ENCODE measurements at regions not wholly inside any gene's neighbourhood (a gene's known extent, or its start where the extent isn't known, plus 50 kb on each side); places are given as distances from the start of the nearest gene placed in this dataset.

DNA sequence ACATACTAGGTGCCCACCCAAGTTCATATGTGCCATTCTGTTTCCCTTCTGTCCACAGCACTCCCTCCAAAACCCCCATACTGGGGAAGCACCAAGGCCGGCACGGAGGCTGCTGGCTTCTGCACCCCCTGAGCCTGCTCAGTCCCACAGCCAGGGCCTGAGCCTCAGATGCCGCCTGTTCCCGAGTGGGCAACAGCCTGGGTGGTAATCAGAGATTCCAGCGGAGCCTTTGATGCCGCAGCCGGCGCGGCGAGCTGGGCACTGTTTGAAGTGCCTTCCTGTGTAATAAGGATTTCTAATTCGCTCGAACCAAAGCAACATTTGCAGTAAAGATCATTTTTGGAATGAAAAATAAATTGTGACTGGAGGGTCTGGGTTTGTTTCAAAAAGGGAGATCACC lies 460.3 kb downstream of the SOX6 start:
- no peak overlapping the region for H3K27ac Mint-ChIP-seq
- H3K27me3 Mint-ChIP-seq: no peaks in the 10 kb centered on the region
- ChIA-PET POLR2A (no interaction called here), CTCF (no interaction called here)
- H3K4me3 Mint-ChIP-seq: no peak overlapping the region
- no peaks in the 10 kb centered on the region for H3K9me3 Mint-ChIP-seq
- H3K4me1 Mint-ChIP-seq: no peaks in the 10 kb centered on the region
- H3K36me3 Mint-ChIP-seq (ENCODE audit: low read depth): no peaks in the 10 kb centered on the region
- no peak for DNase-seq

DNA sequence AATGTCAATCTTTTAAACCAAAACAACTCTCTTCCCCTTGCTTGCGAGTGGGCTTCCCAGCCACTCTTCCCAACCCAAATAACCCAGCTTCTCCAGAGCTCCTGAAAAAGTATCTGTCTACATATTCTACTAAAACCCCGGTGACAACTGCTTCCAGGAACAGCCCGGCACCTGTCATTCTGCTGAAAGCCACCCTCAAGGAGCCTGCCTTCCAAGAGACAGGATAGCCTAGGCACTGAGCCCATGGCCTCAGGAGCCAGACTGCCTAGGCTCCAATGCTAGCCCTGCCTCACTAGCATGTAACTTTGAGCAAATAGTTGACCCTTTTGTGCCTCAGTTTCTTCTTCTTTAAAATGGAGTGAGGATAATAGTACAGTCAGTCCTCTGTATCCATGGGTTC lies 459.8 kb downstream of the SOX6 start:
- H3K4me3 Mint-ChIP-seq: no peak overlapping the region
- DNase-seq: no peak
- H3K27ac Mint-ChIP-seq: no peak overlapping the region
- no peaks in the 10 kb centered on the region for H3K27me3 Mint-ChIP-seq
- H3K36me3 Mint-ChIP-seq (ENCODE audit: low read depth): no peaks in the 10 kb centered on the region
- CTCF ChIA-PET: no interaction called here
- no peaks in the 10 kb centered on the region for H3K4me1 Mint-ChIP-seq
- H3K9me3 Mint-ChIP-seq: no peaks in the 10 kb centered on the region
- POLR2A ChIA-PET: no interaction called here

DNA sequence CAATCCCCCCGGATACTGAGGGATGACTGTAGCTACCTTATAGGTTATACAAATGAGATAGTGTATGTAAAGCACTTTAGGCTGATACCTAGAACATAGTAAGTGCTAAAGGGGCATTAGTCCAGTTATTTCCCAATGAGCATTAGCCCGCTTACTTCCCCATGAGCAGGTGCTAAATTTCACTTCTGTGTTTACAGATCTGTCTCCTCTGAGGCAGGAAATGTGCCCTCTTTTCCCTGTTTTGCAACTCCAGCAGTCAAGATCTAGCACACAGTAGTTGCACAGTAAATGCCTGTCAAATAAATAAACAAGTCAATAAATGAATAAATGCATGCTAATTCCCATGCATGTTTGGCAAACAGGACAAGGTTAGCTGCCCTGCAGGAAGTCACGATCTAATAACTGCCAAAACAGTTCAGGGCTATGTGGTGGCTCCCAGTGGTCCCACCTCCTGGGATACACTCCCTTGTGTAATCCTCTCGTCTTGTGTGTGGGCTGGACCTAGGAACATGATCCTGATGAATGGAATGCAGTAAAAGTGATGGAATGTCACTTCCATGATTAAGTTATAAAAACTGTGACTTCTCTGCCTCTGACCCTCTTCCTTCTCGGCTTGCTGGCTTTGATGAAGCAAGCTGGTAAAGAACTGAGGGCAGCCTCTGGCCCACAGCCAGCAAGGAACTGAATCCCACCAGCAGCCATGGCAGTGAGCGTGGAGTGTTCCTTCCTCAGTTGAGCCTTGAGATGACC lies 459.0 kb downstream of the SOX6 start:
- no peaks in the 10 kb centered on the region for H3K27me3 Mint-ChIP-seq
- POLR2A ChIA-PET: no interaction called here

DNA sequence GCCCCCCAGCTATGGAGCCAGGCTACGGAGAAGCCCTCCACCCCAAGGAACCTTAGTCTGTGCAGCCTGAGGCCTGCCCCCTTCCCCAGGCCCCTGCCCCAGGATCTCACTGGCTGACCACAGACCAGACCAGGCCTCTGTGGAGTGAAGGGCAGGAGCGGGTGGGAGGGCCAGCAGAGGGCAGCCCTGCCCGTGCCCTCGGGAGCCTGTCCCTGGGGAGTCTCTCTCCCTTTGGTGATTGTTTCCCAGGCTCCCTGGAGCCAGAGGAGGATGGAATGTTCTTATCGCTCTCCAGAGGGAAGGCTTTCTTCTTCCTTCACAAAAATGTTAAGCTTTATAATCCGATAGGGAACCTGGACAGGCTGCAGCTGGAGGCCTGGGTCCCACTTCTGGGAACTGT lies 455.3 kb downstream of the SOX6 start:
- H3K36me3 Mint-ChIP-seq (ENCODE audit: low read depth): no peaks in the 10 kb centered on the region
- no peaks in the 10 kb centered on the region for H3K9me3 Mint-ChIP-seq
- ChIA-PET CTCF (no interaction called here), POLR2A (no interaction called here)
- H3K27ac Mint-ChIP-seq: no peak overlapping the region
- H3K27me3 Mint-ChIP-seq: no peaks in the 10 kb centered on the region
- H3K4me1 Mint-ChIP-seq: no peaks in the 10 kb centered on the region
- no peak for DNase-seq
- no peak overlapping the region for H3K4me3 Mint-ChIP-seq

More for the DNA sequence above, 459.0 kb downstream of the SOX6 start:
- DNase-seq: no peak
- H3K27ac Mint-ChIP-seq: no peak overlapping the region
- CTCF ChIA-PET: no interaction called here
- no peaks in the 10 kb centered on the region for H3K36me3 Mint-ChIP-seq (ENCODE audit: low read depth)
- H3K4me1 Mint-ChIP-seq: no peaks in the 10 kb centered on the region
- H3K9me3 Mint-ChIP-seq: no peaks in the 10 kb centered on the region
- H3K4me3 Mint-ChIP-seq: no peak overlapping the region

DNA sequence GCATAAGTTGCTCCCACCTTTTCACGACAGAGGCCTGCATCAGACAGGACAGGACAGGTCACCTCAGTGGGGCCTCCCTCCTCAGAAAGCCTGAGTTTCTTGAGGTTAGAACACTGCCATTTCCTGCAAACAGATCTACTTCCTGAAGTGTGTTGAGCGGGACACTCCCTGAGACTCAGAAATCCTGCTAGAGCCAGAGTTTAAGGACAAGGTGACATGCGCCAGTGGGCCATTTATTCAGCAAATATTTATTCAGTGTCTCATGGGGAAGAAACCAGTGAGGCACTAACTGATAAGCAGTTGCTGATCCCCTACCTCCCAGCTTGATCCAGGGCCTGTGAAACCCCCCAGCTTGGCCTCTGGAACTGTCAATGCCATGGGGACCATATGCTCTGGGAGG lies 454.6 kb downstream of the SOX6 start:
- Mint-ChIP-seq H3K36me3 (ENCODE audit: low read depth) (no peaks in the 10 kb centered on the region), H3K4me3 (no peak overlapping the region), H3K9me3 (no peaks in the 10 kb centered on the region), H3K27me3 (no peaks in the 10 kb centered on the region), H3K4me1 (no peaks in the 10 kb centered on the region), H3K27ac (no peak overlapping the region)
- CTCF ChIA-PET: no interaction called here
- DNase-seq: no peak
- POLR2A ChIA-PET: no interaction called here

DNA sequence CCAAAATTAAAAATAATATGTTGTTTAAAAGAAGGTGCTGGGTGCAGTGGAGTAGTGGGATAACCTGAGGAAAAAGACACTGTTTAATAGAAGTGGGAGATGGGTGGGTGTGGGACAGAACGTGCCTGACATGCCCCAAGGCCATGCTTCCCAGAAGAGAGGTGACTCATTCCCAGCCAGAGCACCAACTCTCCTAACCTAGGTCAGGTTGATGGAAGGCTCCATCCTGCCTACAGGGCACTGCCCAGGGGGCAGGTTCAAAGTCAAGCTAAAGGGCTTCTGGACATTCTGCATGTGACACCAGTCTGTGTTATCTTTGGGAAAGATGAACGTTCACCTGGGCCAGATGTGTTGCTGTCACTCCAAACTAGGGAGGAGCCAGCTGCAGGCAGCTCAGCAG lies 453.1 kb downstream of the SOX6 start:
- Mint-ChIP-seq H3K27me3 (no peaks in the 10 kb centered on the region), H3K4me1 (no peaks in the 10 kb centered on the region), H3K27ac (no peak overlapping the region), H3K9me3 (no peaks in the 10 kb centered on the region), H3K36me3 (ENCODE audit: low read depth) (no peaks in the 10 kb centered on the region), H3K4me3 (no peak overlapping the region)
- no peak for DNase-seq
- ChIA-PET POLR2A (no interaction called here), CTCF (no interaction called here)

DNA sequence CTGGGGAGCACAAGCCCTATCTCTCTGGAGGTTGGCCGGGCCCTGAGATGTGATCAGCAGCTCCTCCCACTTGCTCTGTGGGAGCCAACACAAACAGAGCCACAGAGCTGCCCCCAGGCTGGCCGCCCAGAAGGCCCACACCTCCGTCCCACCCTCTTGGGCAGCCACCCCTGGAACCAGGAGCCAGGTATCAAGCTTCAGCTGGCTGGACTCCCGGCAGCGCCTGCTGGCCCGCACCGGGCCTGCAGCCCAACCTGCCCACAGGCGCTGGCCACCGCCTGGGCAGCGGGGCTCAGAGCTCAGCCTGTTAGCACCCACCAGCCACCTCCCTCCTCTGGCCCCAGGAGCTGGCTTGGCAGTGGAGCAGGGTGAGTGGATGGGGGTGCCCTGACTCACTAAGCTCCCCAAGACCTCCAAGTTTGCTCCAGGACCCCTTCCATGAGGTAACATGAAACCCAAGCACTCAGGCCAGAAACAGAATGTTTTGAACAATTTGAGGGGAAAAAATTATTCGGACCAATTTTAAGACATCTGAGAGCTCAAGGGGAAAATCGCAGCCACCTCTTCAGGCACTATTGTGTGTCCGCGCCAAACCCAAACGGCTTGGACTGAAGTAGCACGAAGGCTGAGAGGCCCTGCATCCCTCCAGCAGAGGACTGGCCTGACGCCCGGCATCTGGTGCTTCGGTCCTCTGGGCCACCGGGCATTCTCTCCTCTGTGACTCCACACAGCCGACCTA lies 450.8 kb downstream of the SOX6 start:
- CTCF ChIA-PET: no interaction called here
- POLR2A ChIA-PET: no interaction called here
- Mint-ChIP-seq H3K4me1 (no peaks in the 10 kb centered on the region), H3K27ac (no peak overlapping the region), H3K9me3 (no peaks in the 10 kb centered on the region), H3K27me3 (no peaks in the 10 kb centered on the region), H3K4me3 (no peak overlapping the region), H3K36me3 (ENCODE audit: low read depth) (no peaks in the 10 kb centered on the region)
- DNase-seq: no peak

DNA sequence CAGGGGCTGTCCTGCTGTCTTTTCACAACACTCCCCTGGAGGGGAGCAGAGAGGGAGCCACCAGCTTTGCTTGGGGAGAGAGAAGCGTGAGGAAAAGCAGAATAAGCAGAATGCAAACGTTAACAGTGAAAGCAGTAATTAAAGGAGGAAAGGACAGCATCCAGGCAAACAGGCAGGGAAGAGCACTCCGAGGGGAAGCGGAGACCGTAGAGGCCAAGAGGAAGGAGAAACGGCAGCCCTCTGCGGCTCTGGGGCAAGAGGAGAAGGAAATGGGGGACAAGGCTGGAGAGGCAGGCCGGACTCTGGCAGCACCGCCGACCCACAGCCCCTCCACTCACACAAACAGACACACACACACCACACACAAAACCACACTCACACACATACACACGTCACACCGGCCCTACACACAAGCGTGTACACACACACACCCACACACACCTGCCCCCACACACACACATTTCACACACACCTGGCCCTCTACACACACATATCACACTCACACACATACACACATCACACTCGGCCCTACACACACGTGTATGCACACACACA lies 449.8 kb downstream of the SOX6 start:
- Mint-ChIP-seq H3K27ac (no peak overlapping the region), H3K4me1 (no peaks in the 10 kb centered on the region), H3K4me3 (no peak overlapping the region), H3K36me3 (ENCODE audit: low read depth) (no peaks in the 10 kb centered on the region), H3K27me3 (no peaks in the 10 kb centered on the region), H3K9me3 (no peaks in the 10 kb centered on the region)
- CTCF ChIA-PET: no interaction called here
- DNase-seq: no peak
- POLR2A ChIA-PET: no interaction called here

DNA sequence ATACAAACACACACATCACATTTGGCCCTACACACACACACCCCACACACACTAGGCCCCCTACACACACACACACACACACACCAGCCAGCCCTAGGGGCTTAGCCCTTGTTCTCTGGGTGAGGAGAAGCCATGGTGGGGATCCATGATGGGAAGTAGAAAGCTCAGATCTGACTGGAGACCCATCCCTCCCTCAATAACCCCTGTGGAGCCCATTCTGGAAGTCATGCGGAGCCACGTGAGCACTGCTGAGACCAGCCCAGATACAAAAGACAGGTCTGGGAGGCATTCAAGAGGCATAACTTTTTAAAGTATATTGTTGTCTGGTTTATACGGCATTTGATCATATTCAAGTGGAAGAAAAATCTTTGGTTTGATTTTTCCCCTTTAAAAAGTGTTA lies 448.5 kb downstream of the SOX6 start:
- no peaks in the 10 kb centered on the region for H3K36me3 Mint-ChIP-seq (ENCODE audit: low read depth)
- no peak overlapping the region for H3K4me3 Mint-ChIP-seq
- no peaks in the 10 kb centered on the region for H3K9me3 Mint-ChIP-seq
- DNase-seq: no peak
- ChIA-PET POLR2A (no interaction called here), CTCF (no interaction called here)
- no peaks in the 10 kb centered on the region for H3K27me3 Mint-ChIP-seq
- no peaks in the 10 kb centered on the region for H3K4me1 Mint-ChIP-seq
- H3K27ac Mint-ChIP-seq: no peak overlapping the region

DNA sequence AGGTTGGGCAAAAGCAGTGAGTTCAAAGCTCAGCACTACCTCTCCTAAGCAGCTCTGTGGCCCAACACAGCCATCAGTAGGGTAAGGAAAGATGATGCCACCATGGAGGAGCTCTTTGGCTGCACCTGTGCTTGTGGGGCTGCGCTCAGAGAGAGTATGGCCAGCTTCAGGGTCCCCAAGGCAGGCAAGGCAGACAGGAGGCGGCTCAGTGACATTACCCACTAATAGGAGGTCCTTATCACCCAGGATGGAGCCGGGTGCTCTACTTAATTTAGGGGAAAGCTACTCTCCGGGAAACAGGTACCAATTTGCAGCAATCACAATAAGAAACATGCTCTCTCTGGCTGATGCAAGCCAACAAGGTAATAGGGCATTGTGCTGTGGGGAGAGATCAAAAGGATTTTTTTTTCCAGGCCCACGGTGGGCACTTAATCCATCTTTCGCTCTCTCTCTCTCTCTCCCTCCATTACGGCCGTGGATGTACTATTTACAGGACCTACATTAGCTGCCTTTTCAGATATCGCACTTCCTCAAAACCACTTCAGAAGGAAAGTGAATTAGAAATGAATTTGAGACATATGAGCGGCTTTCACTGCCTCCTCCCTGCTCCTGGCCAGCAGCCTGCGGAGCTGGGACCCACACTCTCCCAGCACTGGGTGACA lies 446.3 kb downstream of the SOX6 start:
- no peak overlapping the region for H3K4me3 Mint-ChIP-seq
- POLR2A ChIA-PET: no interaction called here
- H3K4me1 Mint-ChIP-seq: no peaks in the 10 kb centered on the region
- H3K36me3 Mint-ChIP-seq (ENCODE audit: low read depth): no peaks in the 10 kb centered on the region
- H3K27me3 Mint-ChIP-seq: no peaks in the 10 kb centered on the region
- H3K27ac Mint-ChIP-seq: no peak overlapping the region
- no peaks in the 10 kb centered on the region for H3K9me3 Mint-ChIP-seq
- CTCF ChIA-PET: no interaction called here
- DNase-seq: no peak

DNA sequence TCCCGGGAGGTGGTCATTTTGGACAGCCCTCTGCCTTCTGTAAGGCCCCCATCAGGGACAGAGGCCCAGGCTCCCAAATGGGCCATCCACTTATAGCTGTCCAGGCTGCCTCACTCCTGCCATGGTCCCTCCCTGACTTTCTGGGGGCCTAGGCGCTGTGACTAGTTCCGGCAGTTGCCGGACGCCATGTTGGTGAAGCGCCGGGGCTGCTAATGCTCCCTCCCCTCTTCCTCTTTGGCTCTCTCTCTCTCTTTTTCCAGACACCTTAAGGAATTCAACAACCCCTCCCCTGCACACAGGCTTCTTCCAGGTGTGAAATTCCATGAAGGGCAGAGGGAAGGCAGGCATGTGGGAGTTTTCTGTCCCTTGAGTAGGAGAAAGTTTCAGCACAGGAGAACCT lies 445.6 kb downstream of the SOX6 start:
- H3K36me3 Mint-ChIP-seq (ENCODE audit: low read depth): no peaks in the 10 kb centered on the region
- CTCF ChIA-PET: no interaction called here
- DNase-seq: no peak
- no peaks in the 10 kb centered on the region for H3K27me3 Mint-ChIP-seq
- POLR2A ChIA-PET: no interaction called here
- no peaks in the 10 kb centered on the region for H3K4me1 Mint-ChIP-seq
- no peak overlapping the region for H3K4me3 Mint-ChIP-seq
- no peak overlapping the region for H3K27ac Mint-ChIP-seq
- H3K9me3 Mint-ChIP-seq: no peaks in the 10 kb centered on the region

DNA sequence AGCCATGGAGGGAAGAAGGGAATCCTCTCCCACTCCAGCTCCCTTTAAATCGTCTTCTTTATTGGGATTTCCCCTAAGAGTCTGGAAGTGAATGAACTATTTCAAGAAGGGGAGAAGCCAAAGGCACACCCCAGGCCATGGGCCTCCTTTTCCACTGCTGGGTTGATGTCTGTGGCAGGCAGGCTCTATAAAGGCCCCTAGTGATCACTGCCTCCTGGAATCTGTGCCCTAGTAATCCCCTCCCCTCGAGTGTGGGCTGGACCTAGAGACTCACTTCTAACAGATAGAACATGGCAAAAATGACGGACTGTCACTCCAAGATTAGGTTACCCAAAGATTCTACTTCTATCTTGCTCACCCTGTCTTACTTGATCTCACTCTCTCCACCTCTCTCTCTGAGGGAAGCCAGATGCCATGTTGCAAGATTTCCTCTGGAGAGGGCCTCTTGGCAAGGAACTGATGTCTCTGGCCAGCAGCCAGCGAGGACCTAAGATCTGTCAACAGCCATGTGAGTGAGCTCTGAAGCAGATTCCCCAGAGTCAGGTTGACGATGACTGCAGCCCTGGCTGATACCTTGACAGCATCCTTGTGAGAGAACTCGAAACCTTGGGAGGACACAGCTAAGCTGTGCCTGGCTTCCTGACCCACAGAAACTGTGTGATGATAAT lies 444.8 kb downstream of the SOX6 start:
- ChIA-PET CTCF (no interaction called here), POLR2A (no interaction called here)
- H3K9me3 Mint-ChIP-seq: no peaks in the 10 kb centered on the region
- DNase-seq: no peak
- no peaks in the 10 kb centered on the region for H3K4me1 Mint-ChIP-seq
- no peaks in the 10 kb centered on the region for H3K27me3 Mint-ChIP-seq
- no peak overlapping the region for H3K4me3 Mint-ChIP-seq
- no peaks in the 10 kb centered on the region for H3K36me3 Mint-ChIP-seq (ENCODE audit: low read depth)
- no peak overlapping the region for H3K27ac Mint-ChIP-seq

DNA sequence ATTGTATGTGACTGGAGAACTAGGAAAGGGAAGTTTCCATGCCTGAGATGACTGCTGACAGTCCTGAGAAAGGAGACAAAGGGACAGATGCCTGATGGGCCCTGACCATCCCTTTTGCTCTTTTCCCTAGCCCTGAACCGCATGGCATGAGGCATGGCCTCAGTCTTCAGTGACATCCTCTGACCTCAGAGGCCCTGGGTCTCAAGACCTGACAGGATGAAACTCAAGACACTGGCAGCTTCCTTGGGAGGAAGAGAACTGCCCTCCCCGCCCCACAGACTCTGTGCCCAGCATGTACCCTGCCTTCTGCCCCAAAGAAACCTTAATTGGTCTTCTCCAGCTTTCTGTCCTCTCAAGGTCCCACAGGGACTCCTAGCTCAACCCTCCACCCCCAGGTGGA lies 444.1 kb downstream of the SOX6 start:
- Mint-ChIP-seq H3K27ac (no peak overlapping the region), H3K36me3 (ENCODE audit: low read depth) (no peaks in the 10 kb centered on the region), H3K4me1 (no peaks in the 10 kb centered on the region), H3K9me3 (no peaks in the 10 kb centered on the region), H3K4me3 (no peak overlapping the region), H3K27me3 (no peaks in the 10 kb centered on the region)
- no peak for DNase-seq
- CTCF ChIA-PET: no interaction called here
- POLR2A ChIA-PET: no interaction called here

Measured in activated CD4-positive, alpha-beta memory T cell treated with anti-CD3 and anti-CD28 coated beads, Interleukin-2, amount 10 ng/mL, durations not matched to agents 7 days and 5 days (primary cell).